GM18498 (cell line): ENCODE measurements at regions not wholly inside any gene's neighbourhood (a gene's known extent, or its start where the extent isn't known, plus 50 kb on each side); places are given as distances from the start of the nearest gene placed in this dataset.

Source experiments
- ATAC-seq: cut with Tn5 transposase; IDR thresholded peaks from one replicate; pipeline ENCODE4 v1.9.1; 2021; ENCODE audit warnings: mild to moderate bottlenecking, moderate library complexity; ENCODE audit not compliant: unreplicated experiment

- ATAC-seq, result no peak
Measured at GRCh38 chr9:79280691-79281090, 291.1 kb upstream of the TLE4 start.

GRCh38 chr9:79284081-79284480 lies 287.7 kb upstream of the TLE4 start:
- no peak for ATAC-seq

- ATAC-seq, result no peak
Measured at GRCh38 chr9:79286992-79287707, 284.6 kb upstream of the TLE4 start.

- no peak for ATAC-seq
Measured at GRCh38 chr9:79287708-79288290, 284.0 kb upstream of the TLE4 start.

- no peak for ATAC-seq
Measured at GRCh38 chr9:79289856-79290255, 281.9 kb upstream of the TLE4 start.

GRCh38 chr9:79292731-79293280 lies 279.0 kb upstream of the TLE4 start:
- no peak for ATAC-seq

- ATAC-seq, result no peak
Measured at GRCh38 chr9:79300068-79300467, 271.7 kb upstream of the TLE4 start.

GRCh38 chr9:79301085-79301484 lies 270.7 kb upstream of the TLE4 start:
- no peak for ATAC-seq

- ATAC-seq, result no peak
Measured at GRCh38 chr9:79301551-79302391, 270.0 kb upstream of the TLE4 start.

GRCh38 chr9:79302569-79302968 lies 269.2 kb upstream of the TLE4 start:
- ATAC-seq, result no peak

GRCh38 chr9:79308012-79308411 lies 263.8 kb upstream of the TLE4 start:
- ATAC-seq, result no peak

- ATAC-seq, result no peak
Measured at GRCh38 chr9:79312686-79313421, 258.9 kb upstream of the TLE4 start.

- no peak for ATAC-seq
Measured at GRCh38 chr9:79325501-79325900, 246.3 kb upstream of the TLE4 start.

GRCh38 chr9:79329861-79330260 lies 241.9 kb upstream of the TLE4 start:
- ATAC-seq, result no peak

GRCh38 chr9:79334001-79334400 lies 237.8 kb upstream of the TLE4 start:
- ATAC-seq, result no peak

GRCh38 chr9:79334711-79335110 lies 237.1 kb upstream of the TLE4 start:
- ATAC-seq, result no peak

- ATAC-seq, result no peak
Measured at GRCh38 chr9:79335987-79336386, 235.8 kb upstream of the TLE4 start.

- no peak for ATAC-seq
Measured at GRCh38 chr9:79341561-79341960, 230.2 kb upstream of the TLE4 start.

- ATAC-seq, result no peak
Measured at GRCh38 chr9:79346350-79347020, 225.3 kb upstream of the TLE4 start.

- no peak for ATAC-seq
Measured at GRCh38 chr9:79352322-79352721, 219.4 kb upstream of the TLE4 start.
